Left renal pelvis (tissue), 4 donors: ENCODE measurements at regions not wholly inside any gene's neighbourhood (a gene's known extent, or its start where the extent isn't known, plus 50 kb on each side); places are given as distances from the start of the nearest gene placed in this dataset.
A peak's percentile ranks its signal among the peaks of the same experiment; 100 is the strongest.
"Not testable (repeated sequence)": the region's sequence is repeated elsewhere in the genome, so short reads cannot be mapped to it uniquely, and the experiment has no call there.

Experiments
- DNase-seq, 4 donors: peaks; one replicate each; pipeline ENCODE4 v3.0.0-alpha.2; 2013; ENCODE audit warnings: low read depth in 4 of 4, low spot score in 3 of 4

DNA sequence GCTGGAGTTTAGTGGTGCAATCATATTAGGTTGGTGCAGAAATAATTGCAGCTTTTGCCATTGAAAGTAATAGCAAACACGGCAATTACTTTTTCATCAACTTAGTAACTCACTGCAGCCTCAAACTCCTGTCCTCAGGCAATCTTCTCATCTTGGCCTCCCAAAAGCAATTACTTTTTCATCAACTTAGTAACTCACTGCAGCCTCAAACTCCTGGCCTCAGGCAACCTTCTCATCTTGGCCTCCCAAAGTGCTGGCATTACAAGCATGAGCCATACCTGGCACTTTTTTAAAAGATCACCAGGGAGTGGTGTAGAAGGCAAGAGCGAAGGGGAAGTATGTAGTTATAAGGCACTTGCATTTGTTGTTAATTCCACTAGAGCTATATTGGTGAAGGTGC, 491.1 kb upstream of the ADGRL3 start:
- DNase-seq = no peak

DNA sequence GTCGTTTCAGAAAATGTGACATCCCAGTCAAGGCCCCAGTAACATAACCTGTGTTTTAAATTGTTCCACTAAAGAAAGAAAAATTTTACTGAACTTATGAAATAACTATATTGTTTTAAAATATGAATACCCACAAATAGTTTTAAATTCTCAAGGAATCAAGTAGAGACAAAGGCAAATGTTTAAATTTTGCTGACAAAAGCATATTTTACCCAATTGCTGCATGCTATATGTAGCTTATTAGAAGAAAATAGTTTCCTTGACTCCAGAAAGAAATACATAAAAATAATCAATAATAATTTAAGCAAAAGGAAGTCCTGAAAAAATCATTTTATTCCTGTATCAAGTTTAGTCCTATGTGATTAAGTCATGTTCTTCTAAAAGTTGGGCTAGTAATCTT, 481.3 kb upstream of the ADGRL3 start:
- no peak for DNase-seq

DNA sequence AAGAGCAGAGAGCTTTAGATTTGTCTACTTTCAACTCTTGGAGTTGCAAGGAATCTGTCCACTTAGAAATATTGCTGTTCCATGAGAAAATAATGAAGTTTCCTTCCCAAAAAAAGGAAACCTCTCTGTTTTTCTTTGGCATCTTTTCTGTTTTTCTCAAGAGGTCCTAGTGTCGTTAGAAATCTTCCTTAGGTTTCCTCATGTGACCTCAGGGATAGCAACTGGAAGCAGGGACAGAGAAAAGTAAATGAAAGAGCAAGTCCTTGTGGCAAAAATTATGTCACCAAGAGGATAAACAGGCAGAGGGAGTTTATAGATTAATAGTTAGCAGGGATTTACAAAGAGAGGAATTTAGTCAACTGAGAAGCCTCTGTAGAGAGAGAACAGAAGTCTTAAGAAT, 478.4 kb upstream of the ADGRL3 start:
- no peak for DNase-seq

DNA sequence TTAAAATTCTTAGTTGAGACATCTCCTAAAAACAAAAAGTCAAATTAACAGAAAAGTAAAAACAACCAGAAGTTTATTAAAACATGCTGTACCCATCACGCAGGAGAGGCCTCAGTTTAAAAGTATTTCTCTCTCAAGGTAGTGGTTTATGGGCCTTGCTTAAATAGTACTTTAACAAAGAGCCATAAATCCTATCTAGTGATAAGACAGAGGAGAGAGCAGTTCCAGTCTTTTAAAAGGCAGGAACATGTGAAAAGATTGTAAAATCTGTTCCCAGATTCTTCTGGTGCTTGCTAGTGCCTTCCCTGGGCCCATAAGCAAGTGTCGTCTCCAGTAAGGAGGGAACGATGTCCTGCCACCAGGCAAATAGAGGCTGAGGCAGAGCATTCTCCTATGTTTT, 476.3 kb upstream of the ADGRL3 start:
- no peak for DNase-seq

DNA sequence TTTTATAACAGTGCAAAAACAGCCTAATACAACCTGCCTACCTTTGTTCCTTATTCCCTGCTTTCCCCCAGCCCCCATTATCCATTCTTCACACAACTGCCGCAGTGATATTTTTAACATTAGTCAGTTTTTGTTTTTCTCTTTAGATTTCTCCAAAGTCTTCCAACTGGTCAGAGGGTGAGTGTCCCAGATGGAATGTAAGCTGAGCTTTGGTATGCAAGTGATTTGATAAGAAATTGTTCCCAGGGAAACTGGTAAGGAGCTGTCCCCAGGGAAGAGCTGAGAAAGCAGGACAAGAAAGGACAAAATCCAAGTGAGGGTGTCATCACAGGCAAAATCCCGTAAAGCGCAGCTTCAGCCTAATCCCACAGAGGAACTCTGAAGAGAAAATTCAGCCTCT, 475.5 kb upstream of the ADGRL3 start:
- no peak for DNase-seq

DNA sequence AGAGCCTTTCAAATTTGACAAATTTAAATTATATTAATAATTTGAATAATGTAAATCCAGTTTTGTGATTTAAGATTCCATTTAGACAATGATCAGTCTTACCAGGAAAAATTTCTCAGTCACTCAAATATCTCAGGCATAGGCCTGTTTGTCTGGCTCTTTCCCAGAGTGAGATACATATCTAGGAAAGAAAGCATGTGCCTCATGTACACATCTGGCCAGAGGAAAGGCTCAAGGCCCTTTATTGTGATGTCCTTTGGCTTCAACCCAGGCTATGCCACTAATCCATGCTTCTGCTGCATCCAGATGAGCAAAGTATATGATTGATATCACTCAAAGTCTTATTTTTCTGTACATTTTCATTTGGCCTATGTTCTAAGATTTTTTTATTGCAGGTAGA, 473.3 kb upstream of the ADGRL3 start:
- DNase-seq = no peak

DNA sequence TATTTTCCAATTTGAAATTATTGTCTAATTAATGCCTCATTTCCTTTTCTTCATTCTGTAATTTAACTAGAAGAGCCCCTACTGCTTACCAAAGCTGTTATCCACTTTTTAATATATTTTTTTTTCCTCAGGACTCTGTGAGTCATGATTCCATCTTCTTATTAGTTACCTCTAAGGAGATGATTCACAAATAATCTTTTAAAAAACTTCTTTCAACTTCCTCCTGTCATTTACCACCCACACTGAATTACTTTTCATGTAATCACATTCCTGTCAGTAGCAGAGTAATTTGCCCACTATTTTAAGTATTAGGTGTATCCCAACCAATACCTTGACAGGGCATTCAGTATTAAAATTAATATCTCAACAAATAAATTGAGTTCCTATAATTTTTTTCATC, 470.9 kb upstream of the ADGRL3 start:
- no peak for DNase-seq

DNA sequence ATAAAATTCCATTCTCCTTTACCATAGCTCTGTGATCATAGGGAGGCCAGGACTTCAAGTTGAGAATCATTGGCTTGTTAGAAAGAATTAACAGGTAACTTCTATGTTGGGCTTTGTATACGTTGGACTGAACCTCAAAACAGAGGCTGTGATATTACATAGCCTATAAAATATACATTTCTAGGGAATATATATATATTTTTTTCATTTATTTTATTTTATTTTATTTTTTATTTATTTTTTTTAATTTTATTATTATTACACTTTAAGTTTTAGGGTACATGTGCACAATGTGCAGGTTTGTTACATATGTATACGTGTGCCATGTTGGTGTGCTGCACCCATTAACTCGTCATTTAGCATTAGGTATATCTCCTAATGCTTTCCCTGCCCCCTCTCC, 470.4 kb upstream of the ADGRL3 start:
- DNase-seq = not testable (repeated sequence)

DNA sequence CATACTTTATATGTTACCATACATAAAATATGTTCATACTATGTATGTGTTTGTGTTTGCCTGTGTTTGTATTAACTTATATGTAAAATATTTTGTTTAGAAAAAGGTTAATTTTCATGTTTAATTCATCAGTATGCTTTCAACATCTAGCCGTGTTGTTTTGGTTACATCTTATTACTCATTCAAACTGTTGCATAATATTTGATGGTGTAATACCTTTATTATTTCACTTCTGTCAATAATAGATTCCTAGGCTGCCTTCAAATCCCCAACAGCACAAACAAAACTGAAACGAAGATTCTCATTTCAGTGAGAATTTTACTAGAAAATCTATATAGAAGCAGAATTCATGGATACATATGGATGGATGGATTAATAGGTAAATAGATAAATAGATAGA, 462.3 kb upstream of the ADGRL3 start:
- no peak for DNase-seq

DNA sequence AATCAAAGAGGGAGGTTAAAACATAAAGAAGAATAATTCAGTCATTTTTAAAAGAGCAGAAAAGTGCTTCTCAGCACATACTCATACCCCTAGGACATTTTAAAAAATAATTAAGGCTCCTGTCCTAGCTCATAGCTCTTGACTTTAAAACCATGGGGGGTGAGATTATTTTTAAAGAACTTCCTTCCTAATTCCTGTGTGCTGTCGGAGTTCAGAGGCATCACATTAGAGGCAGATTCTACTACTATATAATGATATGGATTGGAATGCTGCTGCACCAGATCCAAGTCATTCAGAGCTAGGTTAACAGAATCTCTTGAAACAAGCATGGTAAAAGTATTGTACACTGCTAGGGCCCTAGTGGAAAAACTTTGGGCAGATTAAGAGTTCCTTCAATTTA, 456.5 kb upstream of the ADGRL3 start:
- no peak for DNase-seq

DNA sequence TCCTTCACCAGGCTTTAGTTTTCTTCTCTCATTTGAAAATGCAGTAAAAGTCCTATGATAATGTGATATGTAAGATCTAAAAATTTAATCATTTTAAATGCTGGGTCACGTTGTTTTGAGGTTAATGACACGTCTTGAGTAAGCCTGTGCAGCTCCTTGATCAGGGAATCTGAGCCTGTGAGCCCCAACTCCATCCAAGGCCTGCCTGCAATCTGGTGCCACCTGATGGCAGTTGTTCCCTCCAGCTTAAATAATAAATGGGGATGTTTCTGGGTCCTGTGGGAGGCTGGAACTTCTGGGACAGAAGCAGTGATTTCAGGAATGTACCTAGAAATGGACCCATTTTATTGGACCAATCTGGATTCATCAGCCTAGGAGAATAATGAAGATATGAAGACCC, 455.4 kb upstream of the ADGRL3 start:
- no peak for DNase-seq

DNA sequence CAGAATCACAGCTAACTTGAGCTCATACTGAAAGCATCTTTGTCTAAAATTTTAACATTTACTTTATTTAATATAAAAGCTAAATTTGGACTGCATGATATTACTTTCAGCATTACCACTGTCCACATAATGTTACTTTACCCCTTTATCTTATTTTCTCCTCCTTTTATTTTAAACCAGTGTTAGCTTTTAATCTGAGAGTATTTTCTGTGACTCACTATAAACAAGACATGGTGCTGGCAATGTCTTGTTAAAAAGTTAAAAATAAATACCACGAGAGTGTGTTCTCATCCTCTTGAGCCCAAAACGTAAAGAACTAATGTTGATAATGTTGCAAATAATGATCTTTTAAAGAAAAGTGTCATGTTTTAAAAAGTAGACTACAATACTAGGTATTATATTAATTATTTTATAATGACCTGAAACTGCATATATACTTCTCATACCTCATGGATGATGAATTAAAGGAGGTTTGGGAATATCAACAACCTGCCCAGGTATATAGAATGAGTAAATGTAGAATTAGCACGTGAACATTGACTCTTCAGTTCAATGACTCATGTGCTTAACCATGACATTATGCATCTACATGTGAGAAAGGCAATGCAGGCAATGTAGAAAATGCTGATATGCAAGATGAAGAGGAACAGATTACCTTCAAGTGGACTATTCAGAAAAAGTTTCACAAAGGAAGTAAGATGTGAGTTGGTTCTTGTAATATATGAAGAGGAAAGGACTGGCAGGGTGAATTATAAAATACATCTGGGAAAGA, 454.1 kb upstream of the ADGRL3 start:
- DNase-seq = no peak

DNA sequence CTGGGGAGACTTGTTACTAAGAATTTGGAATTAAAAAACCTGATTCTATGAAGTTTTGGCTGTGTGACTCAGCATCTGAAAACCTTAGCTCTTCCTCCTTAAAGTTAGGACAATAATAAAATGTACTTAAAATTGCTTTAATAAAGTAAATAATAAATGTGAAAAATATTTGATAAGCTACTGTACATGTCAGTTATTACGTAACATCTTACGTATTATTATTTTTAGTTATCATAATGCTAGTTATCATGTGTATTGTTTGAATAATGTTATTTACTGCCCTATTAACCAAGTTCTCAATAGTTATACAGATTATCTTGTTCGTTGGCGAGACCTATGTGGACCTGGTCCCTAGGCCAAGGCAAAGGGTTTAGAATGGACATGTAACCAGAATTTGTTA, 449.2 kb upstream of the ADGRL3 start:
- no peak for DNase-seq

DNA sequence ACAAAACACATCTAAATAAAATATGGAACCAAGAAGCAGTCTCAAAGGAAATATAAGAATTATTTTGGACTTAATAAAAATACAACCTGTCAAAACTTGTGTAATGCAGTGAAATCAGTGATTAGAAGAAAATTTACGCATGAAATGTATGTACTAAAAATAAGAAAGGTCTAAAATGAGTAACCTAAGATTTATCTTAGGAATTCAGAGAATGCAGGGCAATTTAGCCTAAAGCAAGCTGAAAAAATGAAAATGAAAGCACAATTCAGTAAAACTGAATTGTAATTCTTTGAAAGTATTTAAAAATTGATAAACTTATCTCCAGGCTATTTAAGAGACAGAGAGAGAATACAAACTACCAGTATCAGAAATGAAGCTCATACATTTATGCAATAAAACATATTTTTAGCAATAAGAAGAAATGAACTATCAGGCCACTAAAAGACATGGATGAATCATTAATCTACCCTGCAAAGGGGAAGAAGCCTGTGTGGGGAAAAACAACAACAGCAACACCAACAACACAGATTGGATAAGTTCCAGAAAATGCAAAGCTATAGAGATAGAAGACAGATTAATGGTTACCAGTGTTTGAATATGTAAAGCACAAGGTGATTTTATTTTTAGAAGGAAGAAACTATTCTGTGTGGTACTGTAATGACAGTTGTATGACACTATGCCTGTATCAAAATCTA, 442.0 kb upstream of the ADGRL3 start:
- DNase-seq = no peak

DNA sequence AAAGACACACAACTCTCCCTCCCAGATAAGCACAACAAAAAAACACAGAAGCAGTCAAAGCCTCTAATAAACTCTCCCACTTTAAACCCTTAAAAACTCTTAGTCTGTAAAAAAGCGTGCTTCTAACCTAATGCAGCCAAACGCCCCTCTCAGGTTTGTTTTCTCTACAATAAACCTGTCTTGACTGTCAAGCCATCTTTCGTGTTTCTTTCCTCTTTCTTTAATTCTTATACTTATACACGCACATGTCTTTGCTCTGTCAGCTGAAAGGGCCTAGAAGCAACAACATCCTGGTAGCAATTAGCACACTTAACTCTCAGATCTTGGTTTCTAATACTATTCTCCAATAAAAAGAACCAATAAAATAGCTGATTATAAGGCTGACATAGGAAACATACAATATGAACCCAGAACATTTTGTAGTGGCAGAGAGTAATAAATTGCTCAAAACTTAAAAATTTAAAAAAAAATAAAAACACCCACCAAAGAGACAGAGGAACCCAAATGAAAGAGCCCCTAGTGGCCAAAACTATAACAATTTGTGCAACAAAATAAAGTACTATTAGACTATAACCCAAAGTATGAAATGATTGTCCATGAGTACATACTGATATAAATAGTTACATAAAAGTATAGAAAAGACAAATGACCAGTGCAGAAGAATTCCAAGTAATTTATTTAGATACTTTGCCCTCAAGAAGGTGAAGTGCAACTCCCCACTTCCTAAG, 440.4 kb upstream of the ADGRL3 start:
- DNase-seq = no peak

DNA sequence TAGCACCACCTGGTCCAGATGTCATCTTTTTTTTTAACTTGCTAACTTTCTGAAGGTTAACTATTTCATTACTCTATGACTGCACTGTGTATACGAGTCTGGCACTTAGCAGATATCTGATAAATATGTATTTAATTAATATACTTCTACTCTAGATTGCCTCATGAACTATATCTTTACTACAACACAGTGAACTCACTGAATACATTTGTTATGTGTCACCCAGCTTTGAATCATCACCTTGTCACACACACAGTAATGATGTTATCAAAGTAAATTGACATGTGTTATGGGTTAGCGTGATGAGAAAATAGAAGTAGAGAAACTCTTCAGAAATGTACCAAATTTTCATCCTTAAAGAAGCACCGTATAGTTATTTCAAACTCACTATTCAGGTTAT, 419.3 kb upstream of the ADGRL3 start:
- no peak for DNase-seq

DNA sequence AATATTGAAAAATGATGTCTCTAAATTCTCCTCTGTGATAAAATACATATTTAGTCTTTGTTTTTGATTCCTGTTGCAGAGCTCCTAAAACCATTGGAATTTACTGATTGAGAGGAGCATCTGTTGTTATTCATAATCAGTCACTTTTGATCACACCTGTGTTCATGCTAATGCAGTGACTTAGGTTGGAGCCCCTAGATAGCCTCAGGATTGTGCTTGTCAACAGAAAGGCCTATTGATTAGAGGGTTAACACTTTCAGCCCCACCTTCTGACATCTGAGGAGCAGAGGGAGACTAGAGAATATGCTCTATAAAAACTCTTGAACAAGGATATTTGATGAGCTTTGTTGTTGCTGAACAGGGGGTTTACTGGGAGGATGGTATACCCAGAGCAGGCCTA, 409.5 kb upstream of the ADGRL3 start:
- no peak for DNase-seq

DNA sequence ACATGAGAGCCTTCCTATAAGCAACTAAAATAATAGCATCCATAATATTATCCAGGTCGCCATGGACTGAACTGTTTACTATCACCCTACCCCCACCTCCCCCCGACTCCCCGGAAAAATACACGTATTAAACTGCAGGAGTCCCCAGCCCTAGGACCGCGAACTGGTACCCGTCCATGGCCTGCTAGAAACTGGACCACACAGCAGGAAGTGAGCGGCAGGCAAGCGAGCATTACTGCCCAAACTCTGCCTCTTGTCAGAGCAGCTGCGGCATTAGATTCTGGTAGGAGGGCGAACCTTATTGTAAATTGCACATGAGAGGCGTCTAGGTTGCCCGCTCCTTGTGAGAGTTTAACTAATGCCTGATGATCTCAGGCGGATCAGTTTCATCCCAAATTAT, 405.8 kb upstream of the ADGRL3 start:
- no peak for DNase-seq

DNA sequence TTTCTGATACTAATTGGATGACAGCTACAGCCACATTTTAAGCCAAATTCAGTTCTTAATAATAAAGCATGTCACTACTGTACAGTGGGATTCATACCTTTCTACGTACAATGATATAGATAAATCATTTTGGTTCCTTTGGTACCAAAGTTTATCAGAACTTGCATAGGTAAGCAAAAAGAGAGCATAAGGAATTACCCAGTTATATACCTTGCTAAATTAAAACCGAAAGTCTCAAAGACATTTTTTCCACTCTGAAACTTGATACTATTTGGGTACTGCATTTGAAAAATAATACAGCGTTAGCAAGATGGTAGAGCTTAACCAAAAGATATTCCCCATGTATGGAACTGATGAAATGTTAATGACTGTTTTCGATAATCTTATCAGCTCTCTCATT, 400.9 kb upstream of the ADGRL3 start:
- DNase-seq = no peak

DNA sequence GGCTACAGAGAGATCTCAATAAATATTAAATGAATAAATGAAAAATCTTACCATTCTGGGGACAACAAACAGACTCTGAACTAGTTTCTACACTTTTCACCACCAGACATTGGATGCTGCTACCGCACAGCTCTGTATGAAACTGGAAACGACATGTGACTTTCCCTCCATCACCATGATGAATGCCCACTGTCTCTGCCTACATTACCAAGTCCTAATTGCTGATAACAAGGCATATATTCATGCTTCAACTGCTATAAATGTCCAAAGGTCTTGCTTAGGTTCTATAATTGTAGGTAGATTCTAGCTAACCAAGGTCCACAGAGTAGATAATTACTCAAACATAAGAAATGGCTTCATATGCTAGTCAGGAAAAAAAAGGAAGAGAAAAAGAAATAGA, 399.4 kb upstream of the ADGRL3 start:
- DNase-seq = no peak

DNA sequence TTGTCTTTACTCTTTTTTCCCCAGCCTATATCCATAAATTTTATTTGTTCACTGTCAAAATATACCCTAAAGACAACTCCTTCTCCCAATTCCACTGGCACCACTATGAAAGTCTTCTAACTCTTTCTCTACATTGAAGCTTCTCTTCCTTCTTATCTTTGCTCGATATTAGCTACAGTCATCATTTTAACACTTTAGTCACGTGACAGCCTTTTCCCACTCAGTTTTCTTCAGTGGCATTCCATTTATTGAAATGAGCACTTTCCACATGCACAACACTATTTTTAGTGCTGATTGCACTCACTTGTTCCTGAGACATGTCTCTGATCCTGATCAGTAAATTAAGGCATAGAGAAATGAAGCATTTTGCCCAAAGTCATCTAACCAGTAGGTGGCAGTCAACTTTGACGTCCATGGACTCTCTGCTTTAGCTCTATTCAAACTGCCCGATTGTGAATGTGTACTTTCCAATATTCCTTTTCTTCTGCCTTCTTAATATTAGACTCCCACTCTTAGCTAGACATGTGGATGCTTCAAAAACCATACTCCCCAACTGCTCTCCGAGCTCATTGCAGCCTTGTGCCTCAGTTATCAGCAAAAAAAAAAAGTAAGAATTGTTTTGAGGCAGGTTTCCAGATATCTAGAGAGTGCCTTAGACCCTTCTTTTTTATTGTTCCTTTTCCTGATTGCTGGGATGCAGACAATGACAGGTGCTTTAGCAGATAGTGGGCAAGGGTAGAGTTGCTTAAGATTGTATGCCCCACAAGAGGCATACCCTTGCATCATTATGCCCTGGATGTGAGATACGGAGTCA, 394.4 kb upstream of the ADGRL3 start:
- DNase-seq = peak in 2 of 4 donors; percentile 1 to 2
